GM12864 (cell line): ENCODE measurements at regions not wholly inside any gene's neighbourhood (a gene's known extent, or its start where the extent isn't known, plus 50 kb on each side); places are given as distances from the start of the nearest gene placed in this dataset.

ENCODE experiments used
- DNase-seq: peaks from one replicate; pipeline ENCODE4 v3.0.0-alpha.2; 2011; ENCODE audit warnings: low read depth
- H3K4me3 ChIP-seq: 2 replicates; pipeline ENCODE4 v1.5.1; 2011; ENCODE audit warnings: mild to moderate bottlenecking, low read depth, low read length, control low read depth
- CTCF ChIP-seq: IDR thresholded peaks from 2 replicates; pipeline ENCODE4 v1.5.1; 2011; ENCODE audit warnings: low read depth, mild to moderate bottlenecking, moderate library complexity, low read length, control low read depth, inconsistent platforms; ENCODE audit errors: missing control alignments

- no peak for TF ChIP-seq CTCF
- H3K4me3 ChIP-seq = no peak overlapping the region
- DNase-seq = no peak
These were observed 1216.1 kb upstream of the NCAM2 start for GRCh38 chr21:19781881-19782652.

GRCh38 chr21:19785941-19786340, 1212.3 kb upstream of the NCAM2 start:
- H3K4me3 ChIP-seq = no peak overlapping the region
- no peak for DNase-seq
- no peak for TF ChIP-seq CTCF

GRCh38 chr21:19792004-19792403, 1206.2 kb upstream of the NCAM2 start:
- no peak overlapping the region for H3K4me3 ChIP-seq
- no peak for TF ChIP-seq CTCF
- no peak for DNase-seq

GRCh38 chr21:19807201-19807600, 1191.0 kb upstream of the NCAM2 start:
- TF ChIP-seq CTCF = no peak

GRCh38 chr21:19810779-19811178, 1187.4 kb upstream of the NCAM2 start:
- no peak overlapping the region for H3K4me3 ChIP-seq
- TF ChIP-seq CTCF = no peak
- no peak for DNase-seq

More at GRCh38 chr21:19807201-19807600, 1191.0 kb upstream of the NCAM2 start:
- no peak overlapping the region for H3K4me3 ChIP-seq
- DNase-seq = no peak

- no peak for TF ChIP-seq CTCF
- H3K4me3 ChIP-seq = no peak overlapping the region
- no peak for DNase-seq
These were observed 1167.8 kb upstream of the NCAM2 start for GRCh38 chr21:19830446-19830845.

- H3K4me3 ChIP-seq = no peak overlapping the region
- DNase-seq = no peak
- TF ChIP-seq CTCF = no peak
These were observed 1165.7 kb upstream of the NCAM2 start for GRCh38 chr21:19832551-19832950.
